ENCODE measurements at regions not wholly inside any gene's neighbourhood (a gene's known extent, or its start where the extent isn't known, plus 50 kb on each side); places are given as distances from the start of the nearest gene placed in this dataset.

- no peaks in the 10 kb centered on the region for H3K36me3 ChIP-seq (ENCODE audit: insufficient read depth, low read length)
- no peak overlapping the region for H2AFZ ChIP-seq (ENCODE audit: low read length)
- no peaks in the 10 kb centered on the region for H3K79me2 ChIP-seq (ENCODE audit: low read length)
- H3K9me3 ChIP-seq (ENCODE audit: low read length): no peaks in the 10 kb centered on the region
- H3K9ac ChIP-seq (ENCODE audit: low read length): no peak overlapping the region
- no peaks in the 10 kb centered on the region for H3K4me1 ChIP-seq (ENCODE audit: low read length)
- no peak overlapping the region for H3K27ac ChIP-seq (ENCODE audit: low read length)
- H3K9me2 ChIP-seq (replicated peaks; ENCODE audit: insufficient read depth, low read length): no peaks in the 10 kb centered on the region
- no peak for DNase-seq
- no peaks in the 10 kb centered on the region for H3K27me3 ChIP-seq (ENCODE audit: low read length)
- no peak overlapping the region for H3K4me2 ChIP-seq (ENCODE audit: low read depth, low read length, poor library complexity, severe bottlenecking)
- H3K4me3 ChIP-seq (ENCODE audit: low read length): no peak overlapping the region
- H4K20me1 ChIP-seq (ENCODE audit: insufficient read depth, low read depth, low read length): no peaks in the 10 kb centered on the region
These were observed 684.1 kb upstream of the HS6ST1 start for GRCh38 chr2:129002751-129003150.

DNA sequence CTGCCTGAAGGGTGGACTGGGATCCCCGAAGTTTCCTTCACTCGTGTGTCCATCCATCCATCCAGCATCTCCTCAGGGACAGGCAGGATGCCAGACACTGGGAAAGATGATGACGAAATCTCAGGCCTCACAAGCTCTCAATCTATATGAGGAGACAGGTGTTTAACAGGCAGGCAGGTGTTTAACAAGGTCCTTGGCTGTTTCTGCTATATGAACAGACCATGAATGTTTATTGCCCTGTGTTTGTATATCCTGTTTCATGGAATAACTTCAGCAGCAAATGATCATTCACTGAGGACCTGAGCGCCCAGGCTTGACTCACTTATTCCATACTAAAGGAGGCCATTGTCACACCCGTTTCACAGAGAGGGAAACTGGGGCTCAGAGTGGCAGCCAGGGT is 685.8 kb upstream of the HS6ST1 start:
- no peak overlapping the region for H3K27ac ChIP-seq (ENCODE audit: low read length)
- no peaks in the 10 kb centered on the region for H3K79me2 ChIP-seq (ENCODE audit: low read length)

GRCh38 chr2:129004940-129005490 is 686.3 kb upstream of the HS6ST1 start:
- H3K27ac ChIP-seq (ENCODE audit: low read length): no peak overlapping the region
- no peak overlapping the region for H3K4me2 ChIP-seq (ENCODE audit: low read depth, low read length, poor library complexity, severe bottlenecking)
- H3K4me3 ChIP-seq (ENCODE audit: low read length): no peak overlapping the region
- no peaks in the 10 kb centered on the region for H3K27me3 ChIP-seq (ENCODE audit: low read length)
- H2AFZ ChIP-seq (ENCODE audit: low read length): no peak overlapping the region
- no peak for DNase-seq
- peaks cover 6% of the 10 kb centered on the region for H3K4me1 ChIP-seq (ENCODE audit: low read length)
- no peaks in the 10 kb centered on the region for H3K9me2 ChIP-seq (replicated peaks; ENCODE audit: insufficient read depth, low read length)
- no peak overlapping the region for H3K9ac ChIP-seq (ENCODE audit: low read length)
- H3K79me2 ChIP-seq (ENCODE audit: low read length): no peaks in the 10 kb centered on the region
- H3K9me3 ChIP-seq (ENCODE audit: low read length): no peaks in the 10 kb centered on the region
- H3K36me3 ChIP-seq (ENCODE audit: insufficient read depth, low read length): no peaks in the 10 kb centered on the region
- H4K20me1 ChIP-seq (ENCODE audit: insufficient read depth, low read depth, low read length): no peaks in the 10 kb centered on the region

More for the DNA sequence above, 685.8 kb upstream of the HS6ST1 start:
- no peaks in the 10 kb centered on the region for H3K9me2 ChIP-seq (replicated peaks; ENCODE audit: insufficient read depth, low read length)
- no peak overlapping the region for H3K9ac ChIP-seq (ENCODE audit: low read length)
- H3K4me2 ChIP-seq (ENCODE audit: low read depth, low read length, poor library complexity, severe bottlenecking): no peak overlapping the region
- H3K9me3 ChIP-seq (ENCODE audit: low read length): no peaks in the 10 kb centered on the region
- no peaks in the 10 kb centered on the region for H3K36me3 ChIP-seq (ENCODE audit: insufficient read depth, low read length)
- H4K20me1 ChIP-seq (ENCODE audit: insufficient read depth, low read depth, low read length): no peaks in the 10 kb centered on the region
- H3K4me1 ChIP-seq (ENCODE audit: low read length): peaks cover 6% of the 10 kb centered on the region
- H3K4me3 ChIP-seq (ENCODE audit: low read length): no peak overlapping the region
- no peaks in the 10 kb centered on the region for H3K27me3 ChIP-seq (ENCODE audit: low read length)
- no peak overlapping the region for H2AFZ ChIP-seq (ENCODE audit: low read length)
- DNase-seq: no peak

DNA sequence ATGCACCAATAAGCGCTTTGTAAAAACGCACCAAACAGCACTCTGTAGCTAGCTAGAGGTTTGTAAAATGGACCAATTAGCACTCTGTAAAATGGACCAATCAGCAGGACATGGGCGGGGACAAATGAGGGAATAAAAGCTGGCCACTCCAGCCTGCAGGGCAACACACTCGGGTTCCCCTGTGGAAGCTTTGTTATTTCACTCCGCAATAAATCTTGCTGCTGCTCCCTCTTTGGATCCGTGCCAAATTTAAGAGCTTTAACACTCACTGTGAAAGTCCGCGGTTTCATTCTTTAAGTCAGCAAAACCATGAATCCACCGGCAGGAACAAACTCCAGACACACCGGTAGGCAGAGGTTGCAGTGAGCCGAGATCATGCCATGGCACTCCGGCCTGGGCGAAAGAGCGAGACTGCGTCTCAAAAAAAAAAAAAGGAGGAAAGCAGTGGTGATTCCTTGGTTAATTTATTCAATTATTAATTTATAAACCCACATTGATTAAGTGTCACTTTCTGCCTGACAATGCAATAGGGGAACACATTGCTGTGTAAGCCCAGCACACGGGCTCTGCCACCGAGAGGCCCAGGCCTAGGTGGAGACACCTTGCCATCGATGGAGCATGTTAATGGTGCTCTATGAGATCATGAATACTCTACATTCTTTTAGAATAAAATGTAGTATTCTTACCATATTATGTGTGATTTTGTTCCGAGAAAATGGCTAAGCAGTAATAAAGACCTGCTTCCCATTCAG is 687.6 kb upstream of the HS6ST1 start:
- H3K9me2 ChIP-seq (replicated peaks; ENCODE audit: insufficient read depth, low read length): no peaks in the 10 kb centered on the region
- H3K36me3 ChIP-seq (ENCODE audit: insufficient read depth, low read length): no peaks in the 10 kb centered on the region
- no peak overlapping the region for H3K27ac ChIP-seq (ENCODE audit: low read length)
- H3K4me1 ChIP-seq (ENCODE audit: low read length): peaks cover 6% of the 10 kb centered on the region
- H3K4me2 ChIP-seq (ENCODE audit: low read depth, low read length, poor library complexity, severe bottlenecking): no peak overlapping the region
- H3K9ac ChIP-seq (ENCODE audit: low read length): no peak overlapping the region
- no peaks in the 10 kb centered on the region for H3K27me3 ChIP-seq (ENCODE audit: low read length)
- no peak overlapping the region for H3K4me3 ChIP-seq (ENCODE audit: low read length)
- H3K79me2 ChIP-seq (ENCODE audit: low read length): no peaks in the 10 kb centered on the region
- no peaks in the 10 kb centered on the region for H4K20me1 ChIP-seq (ENCODE audit: insufficient read depth, low read depth, low read length)
- no peak for DNase-seq
- H2AFZ ChIP-seq (ENCODE audit: low read length): no peak overlapping the region
- no peaks in the 10 kb centered on the region for H3K9me3 ChIP-seq (ENCODE audit: low read length)

DNA sequence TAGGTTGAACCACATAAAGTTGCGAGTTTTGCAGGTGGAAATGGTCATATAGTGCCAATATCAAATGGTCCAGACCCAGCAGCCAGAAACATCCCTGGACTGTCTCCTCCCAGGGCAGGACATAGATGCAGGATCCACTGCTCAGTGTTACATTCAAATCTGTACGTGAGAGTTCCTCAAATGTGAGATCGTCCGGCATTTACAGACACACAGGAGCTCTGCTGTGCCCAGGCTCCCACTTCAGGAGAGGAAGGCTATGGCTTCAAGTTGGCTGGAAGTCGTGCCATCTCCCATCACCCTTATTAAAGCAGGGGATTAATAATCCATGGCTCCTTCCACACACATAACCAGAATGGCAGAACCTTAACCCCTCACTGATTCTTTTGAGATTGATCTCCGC is 688.2 kb upstream of the HS6ST1 start:
- H4K20me1 ChIP-seq (ENCODE audit: insufficient read depth, low read depth, low read length): no peaks in the 10 kb centered on the region
- H2AFZ ChIP-seq (ENCODE audit: low read length): no peak overlapping the region
- H3K9ac ChIP-seq (ENCODE audit: low read length): no peak overlapping the region
- no peak for DNase-seq
- peaks cover 6% of the 10 kb centered on the region for H3K4me1 ChIP-seq (ENCODE audit: low read length)
- H3K9me2 ChIP-seq (replicated peaks; ENCODE audit: insufficient read depth, low read length): no peaks in the 10 kb centered on the region
- H3K27ac ChIP-seq (ENCODE audit: low read length): no peak overlapping the region
- no peaks in the 10 kb centered on the region for H3K9me3 ChIP-seq (ENCODE audit: low read length)
- H3K4me3 ChIP-seq (ENCODE audit: low read length): no peak overlapping the region
- H3K36me3 ChIP-seq (ENCODE audit: insufficient read depth, low read length): no peaks in the 10 kb centered on the region
- no peaks in the 10 kb centered on the region for H3K27me3 ChIP-seq (ENCODE audit: low read length)
- no peaks in the 10 kb centered on the region for H3K79me2 ChIP-seq (ENCODE audit: low read length)
- no peak overlapping the region for H3K4me2 ChIP-seq (ENCODE audit: low read depth, low read length, poor library complexity, severe bottlenecking)

DNA sequence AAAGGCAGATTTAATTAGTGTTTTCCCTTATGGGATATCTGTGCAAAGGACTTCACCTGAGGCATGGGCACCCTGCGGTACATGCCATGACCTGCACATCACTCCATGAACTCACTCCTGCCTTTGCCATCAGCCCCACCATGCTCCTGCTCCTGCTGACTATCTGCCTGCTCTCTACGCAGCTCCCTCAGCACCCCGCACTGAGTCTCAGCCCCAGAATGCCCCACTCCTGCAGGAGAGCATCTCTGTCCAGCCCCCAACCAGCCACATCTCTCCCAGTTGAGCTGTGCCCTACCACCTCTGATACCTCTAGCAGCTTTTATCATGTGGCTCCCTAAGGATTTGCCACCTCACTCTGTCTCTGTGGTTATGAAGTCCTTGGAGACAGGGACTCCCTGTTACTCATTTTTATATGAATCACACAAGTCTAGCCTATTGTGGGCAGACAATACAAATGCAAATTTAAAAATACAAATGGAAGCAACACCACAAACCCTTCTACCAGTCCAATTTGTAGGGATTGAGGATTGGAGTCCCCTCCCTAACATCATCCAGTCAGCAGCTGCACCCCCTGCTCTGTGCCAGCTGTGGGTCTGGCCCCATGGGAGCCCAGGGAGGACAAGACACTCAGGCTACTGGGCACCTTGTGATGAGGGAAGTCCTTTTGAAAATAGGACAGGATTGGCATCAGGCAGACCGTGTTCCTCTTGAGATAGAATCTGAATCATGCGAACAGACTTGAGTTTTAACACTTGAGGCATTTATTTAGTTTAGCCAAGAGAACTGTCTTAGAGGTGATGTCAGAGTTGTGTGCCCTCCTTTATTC is 689.6 kb upstream of the HS6ST1 start:
- DNase-seq: no peak
- H3K4me2 ChIP-seq (ENCODE audit: low read depth, low read length, poor library complexity, severe bottlenecking): no peak overlapping the region
- no peaks in the 10 kb centered on the region for H4K20me1 ChIP-seq (ENCODE audit: insufficient read depth, low read depth, low read length)
- H3K9ac ChIP-seq (ENCODE audit: low read length): no peak overlapping the region
- H3K27ac ChIP-seq (ENCODE audit: low read length): no peak overlapping the region
- no peaks in the 10 kb centered on the region for H3K79me2 ChIP-seq (ENCODE audit: low read length)
- H3K36me3 ChIP-seq (ENCODE audit: insufficient read depth, low read length): no peaks in the 10 kb centered on the region
- H3K27me3 ChIP-seq (ENCODE audit: low read length): no peaks in the 10 kb centered on the region
- H3K4me1 ChIP-seq (ENCODE audit: low read length): peaks cover 6% of the 10 kb centered on the region
- H3K9me2 ChIP-seq (replicated peaks; ENCODE audit: insufficient read depth, low read length): no peaks in the 10 kb centered on the region
- H3K9me3 ChIP-seq (ENCODE audit: low read length): no peaks in the 10 kb centered on the region
- no peak overlapping the region for H3K4me3 ChIP-seq (ENCODE audit: low read length)
- H2AFZ ChIP-seq (ENCODE audit: low read length): no peak overlapping the region

GRCh38 chr2:129008881-129009554 is 690.4 kb upstream of the HS6ST1 start:
- no peaks in the 10 kb centered on the region for H4K20me1 ChIP-seq (ENCODE audit: insufficient read depth, low read depth, low read length)
- peaks cover 6% of the 10 kb centered on the region for H3K4me1 ChIP-seq (ENCODE audit: low read length)
- H2AFZ ChIP-seq (ENCODE audit: low read length): no peak overlapping the region
- H3K9me3 ChIP-seq (ENCODE audit: low read length): no peaks in the 10 kb centered on the region
- no peak overlapping the region for H3K27ac ChIP-seq (ENCODE audit: low read length)
- no peak for DNase-seq
- no peaks in the 10 kb centered on the region for H3K27me3 ChIP-seq (ENCODE audit: low read length)
- H3K36me3 ChIP-seq (ENCODE audit: insufficient read depth, low read length): no peaks in the 10 kb centered on the region
- no peak overlapping the region for H3K4me3 ChIP-seq (ENCODE audit: low read length)
- H3K9me2 ChIP-seq (replicated peaks; ENCODE audit: insufficient read depth, low read length): no peaks in the 10 kb centered on the region
- no peaks in the 10 kb centered on the region for H3K79me2 ChIP-seq (ENCODE audit: low read length)
- no peak overlapping the region for H3K9ac ChIP-seq (ENCODE audit: low read length)
- no peak overlapping the region for H3K4me2 ChIP-seq (ENCODE audit: low read depth, low read length, poor library complexity, severe bottlenecking)
